Activated CD8-positive, alpha-beta T cell treated with anti-CD3 and anti-CD28 coated beads, Interleukin-2, amount 10 ng/mL, durations not matched to agents 7 days and 5 days (primary cell): ENCODE measurements at regions not wholly inside any gene's neighbourhood (a gene's known extent, or its start where the extent isn't known, plus 50 kb on each side); places are given as distances from the start of the nearest gene placed in this dataset.
A peak's percentile ranks its signal among the peaks of the same experiment; 100 is the strongest.

Experiments used
- ATAC-seq: fragments of 150-1000 bp; cut with Tn5 transposase; one replicate; pipeline ENCODE4 v1.10.0; 2021; ENCODE audit warnings: moderate library complexity
- CTCF ChIA-PET: fragments of 350-600 bp; sonication (Branson Sonifier 250); formaldehyde crosslinking; loops from one replicate; lab custom pipeline; 2021; ENCODE audit warnings: antibody characterized with exemption; lab: Charles Lee
- POLR2A ChIA-PET: fragments of 350-600 bp; sonication (Branson Sonifier 250); formaldehyde crosslinking; loops from one replicate; lab custom pipeline; 2021; ENCODE audit warnings: antibody characterized with exemption; lab: Charles Lee
- DNase-seq: peaks from one replicate; pipeline ENCODE4 v3.0.0-alpha.2; 2020
- H3K27ac Mint-ChIP-seq: one replicate; pipeline ENCODE4 v1.8.0; 2021; ENCODE audit warnings: mild to moderate bottlenecking, mixed read lengths
- H3K27me3 Mint-ChIP-seq: one replicate; pipeline ENCODE4 v1.8.0; 2021; ENCODE audit warnings: low read depth, mixed read lengths
- H3K36me3 Mint-ChIP-seq: one replicate; pipeline ENCODE4 v1.8.0; 2021; ENCODE audit warnings: low read depth, mixed read lengths
- H3K4me1 Mint-ChIP-seq: one replicate; pipeline ENCODE4 v1.8.0; 2021; ENCODE audit warnings: low read depth, mixed read lengths
- H3K4me3 Mint-ChIP-seq: one replicate; pipeline ENCODE4 v1.8.0; 2021; ENCODE audit warnings: mild to moderate bottlenecking, mixed read lengths
- H3K9me3 Mint-ChIP-seq: one replicate; pipeline ENCODE4 v1.8.0; 2022; ENCODE audit warnings: mixed read lengths; ENCODE audit not compliant: insufficient read depth

- Mint-ChIP-seq H3K36me3 (no peaks in the 10 kb centered on the region), H3K4me3 (no peak overlapping the region), H3K9me3 (peaks cover 9% of the 10 kb centered on the region), H3K27ac (no peak overlapping the region), H3K27me3 (no peaks in the 10 kb centered on the region), H3K4me1 (no peaks in the 10 kb centered on the region)
- POLR2A ChIA-PET = no interaction called here
- DNase-seq = peak; percentile 12
- CTCF ChIA-PET = interaction anchor here (1.6 kb wide), 1 partner anchor 10 kb away, joined by 6 read pairs; no protein-coding TSS in a partner anchor
- no peak for ATAC-seq
Observed at GRCh38 chr22:49294656-49295464, 532.8 kb downstream of the BRD1 start.

DNA sequence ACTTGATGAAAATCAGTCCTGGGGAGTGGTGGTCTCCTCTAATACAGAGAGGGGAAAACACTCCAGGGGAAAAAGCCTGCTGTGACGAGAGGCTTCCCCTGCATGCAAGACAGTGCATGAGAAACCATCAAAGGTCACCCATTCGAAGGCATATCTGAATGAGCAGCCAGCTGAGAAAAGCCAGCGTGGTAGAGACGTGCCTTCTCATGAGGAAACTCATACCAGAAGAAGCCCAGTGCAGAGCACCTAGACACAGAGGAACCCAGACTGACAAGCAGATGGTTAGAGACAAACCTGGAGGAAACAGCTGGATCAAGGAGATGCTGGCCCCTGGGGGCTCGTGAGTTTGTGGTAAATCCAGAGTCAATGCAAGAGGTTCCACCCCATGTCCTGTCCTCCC lies 534.8 kb downstream of the BRD1 start:
- Mint-ChIP-seq H3K4me1 (no peaks in the 10 kb centered on the region), H3K27me3 (no peaks in the 10 kb centered on the region), H3K27ac (no peak overlapping the region), H3K9me3 (peaks cover 9% of the 10 kb centered on the region), H3K36me3 (no peaks in the 10 kb centered on the region), H3K4me3 (no peak overlapping the region)
- no peak for DNase-seq
- ChIA-PET CTCF (no interaction called here), POLR2A (no interaction called here)
- no peak for ATAC-seq

DNA sequence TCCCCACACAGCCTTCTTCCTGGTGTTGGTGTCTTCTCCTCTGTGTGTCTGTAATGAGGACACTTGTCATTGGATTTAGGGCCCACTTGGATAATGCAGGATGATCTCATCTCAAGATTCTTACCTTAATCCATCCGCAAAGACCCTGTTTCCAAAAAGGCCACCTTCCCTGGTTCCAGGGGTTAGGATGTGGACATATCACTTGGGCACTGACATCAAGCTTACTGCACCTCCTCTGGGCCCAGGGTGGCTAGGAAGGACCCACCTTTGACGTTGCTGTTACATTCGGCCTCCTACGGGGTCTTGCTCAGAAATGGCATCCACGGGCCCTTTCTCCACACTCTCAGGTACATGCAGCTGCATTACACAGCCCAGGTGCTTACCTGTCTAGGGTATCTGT lies 535.9 kb downstream of the BRD1 start:
- Mint-ChIP-seq H3K27me3 (no peaks in the 10 kb centered on the region), H3K4me3 (no peak overlapping the region), H3K4me1 (no peaks in the 10 kb centered on the region), H3K9me3 (peaks cover 9% of the 10 kb centered on the region), H3K36me3 (no peaks in the 10 kb centered on the region), H3K27ac (no peak overlapping the region)
- ATAC-seq (no peak), DNase-seq (no peak)
- CTCF ChIA-PET = no interaction called here
- POLR2A ChIA-PET = no interaction called here

GRCh38 chr22:49291169-49291568 lies 536.5 kb downstream of the BRD1 start:
- no peak for DNase-seq
- Mint-ChIP-seq H3K27ac (no peak overlapping the region), H3K4me3 (no peak overlapping the region), H3K4me1 (no peaks in the 10 kb centered on the region), H3K9me3 (peaks cover 9% of the 10 kb centered on the region), H3K36me3 (no peaks in the 10 kb centered on the region), H3K27me3 (no peaks in the 10 kb centered on the region)
- POLR2A ChIA-PET = no interaction called here
- CTCF ChIA-PET = no interaction called here
- ATAC-seq = no peak

- Mint-ChIP-seq H3K27ac (no peak overlapping the region), H3K27me3 (no peaks in the 10 kb centered on the region), H3K4me3 (no peak overlapping the region), H3K9me3 (peaks cover 9% of the 10 kb centered on the region), H3K4me1 (no peaks in the 10 kb centered on the region), H3K36me3 (no peaks in the 10 kb centered on the region)
- ChIA-PET POLR2A (no interaction called here), CTCF (no interaction called here)
- no peak for DNase-seq
- no peak for ATAC-seq
Observed at GRCh38 chr22:49290711-49291110, 537.0 kb downstream of the BRD1 start.

- POLR2A ChIA-PET = no interaction called here
- Mint-ChIP-seq H3K4me1 (no peaks in the 10 kb centered on the region), H3K9me3 (peaks cover 9% of the 10 kb centered on the region), H3K36me3 (no peaks in the 10 kb centered on the region), H3K27ac (no peak overlapping the region), H3K27me3 (no peaks in the 10 kb centered on the region), H3K4me3 (no peak overlapping the region)
- ATAC-seq = no peak
- CTCF ChIA-PET = no interaction called here
- no peak for DNase-seq
Observed at GRCh38 chr22:49289822-49290679, 537.6 kb downstream of the BRD1 start.

DNA sequence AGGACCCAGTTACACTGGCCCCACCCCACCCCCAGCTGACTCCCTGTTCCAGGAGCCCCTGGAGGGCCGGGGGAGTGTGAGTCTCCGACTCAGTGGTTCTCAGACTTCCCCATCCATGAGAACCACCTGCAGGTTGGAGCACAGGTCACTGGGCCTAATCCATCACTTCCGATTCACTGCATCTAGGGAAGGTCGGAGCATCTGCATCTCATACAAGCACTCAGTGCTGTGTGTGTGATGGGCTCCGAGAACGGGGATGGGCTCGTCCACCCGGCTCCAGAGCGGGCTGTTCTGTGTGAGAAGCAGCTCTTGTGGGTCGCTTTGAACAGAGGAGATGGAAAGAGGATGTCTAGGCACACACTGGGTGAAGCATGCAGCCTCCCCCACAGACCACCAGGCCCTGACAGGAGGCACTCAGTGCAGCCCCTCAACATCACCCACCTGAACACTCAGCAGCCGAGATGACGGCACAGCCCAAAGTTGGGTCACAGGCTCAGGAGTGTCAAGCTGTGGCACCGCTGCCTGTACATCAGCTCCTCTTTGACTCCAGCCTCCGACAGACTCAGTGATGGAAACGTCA lies 541.4 kb downstream of the BRD1 start:
- no peak for DNase-seq

DNA sequence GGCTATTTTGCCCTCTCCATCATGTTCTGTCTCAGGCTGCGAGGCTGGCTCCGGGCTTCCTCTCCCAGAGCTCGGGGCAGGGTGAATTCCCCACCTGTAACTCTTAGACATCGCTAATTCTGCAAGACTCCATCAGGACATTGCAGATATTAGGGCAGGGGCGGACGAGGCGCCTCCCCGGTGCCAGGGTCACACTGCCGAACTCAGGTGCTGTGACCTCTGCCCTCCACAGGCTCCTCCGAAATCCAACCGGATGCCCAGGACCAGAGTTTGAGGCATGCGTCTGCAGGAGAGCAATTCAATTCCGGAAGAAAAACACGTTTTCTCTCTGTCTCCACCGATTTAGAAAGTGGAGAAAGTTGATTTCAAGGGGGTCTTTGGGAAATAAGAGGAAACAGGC lies 542.7 kb downstream of the BRD1 start:
- H3K4me1 Mint-ChIP-seq = no peaks in the 10 kb centered on the region
- ChIA-PET CTCF (no interaction called here), POLR2A (no interaction called here)
- no peak for DNase-seq
- H3K4me3 Mint-ChIP-seq = no peak overlapping the region
- H3K27me3 Mint-ChIP-seq = no peaks in the 10 kb centered on the region
- no peak overlapping the region for H3K27ac Mint-ChIP-seq
- no peaks in the 10 kb centered on the region for H3K9me3 Mint-ChIP-seq
- no peaks in the 10 kb centered on the region for H3K36me3 Mint-ChIP-seq
- ATAC-seq = no peak

More for the DNA sequence above, 541.4 kb downstream of the BRD1 start:
- no peaks in the 10 kb centered on the region for H3K36me3 Mint-ChIP-seq
- ChIA-PET POLR2A (interaction anchor here (0.9 kb wide), 1 partner anchor 18 kb away, joined by 3 read pairs; no protein-coding TSS in a partner anchor), CTCF (no interaction called here)
- H3K4me1 Mint-ChIP-seq = no peaks in the 10 kb centered on the region
- H3K4me3 Mint-ChIP-seq = no peak overlapping the region
- H3K27me3 Mint-ChIP-seq = no peaks in the 10 kb centered on the region
- no peak overlapping the region for H3K27ac Mint-ChIP-seq
- no peak for ATAC-seq
- no peaks in the 10 kb centered on the region for H3K9me3 Mint-ChIP-seq

DNA sequence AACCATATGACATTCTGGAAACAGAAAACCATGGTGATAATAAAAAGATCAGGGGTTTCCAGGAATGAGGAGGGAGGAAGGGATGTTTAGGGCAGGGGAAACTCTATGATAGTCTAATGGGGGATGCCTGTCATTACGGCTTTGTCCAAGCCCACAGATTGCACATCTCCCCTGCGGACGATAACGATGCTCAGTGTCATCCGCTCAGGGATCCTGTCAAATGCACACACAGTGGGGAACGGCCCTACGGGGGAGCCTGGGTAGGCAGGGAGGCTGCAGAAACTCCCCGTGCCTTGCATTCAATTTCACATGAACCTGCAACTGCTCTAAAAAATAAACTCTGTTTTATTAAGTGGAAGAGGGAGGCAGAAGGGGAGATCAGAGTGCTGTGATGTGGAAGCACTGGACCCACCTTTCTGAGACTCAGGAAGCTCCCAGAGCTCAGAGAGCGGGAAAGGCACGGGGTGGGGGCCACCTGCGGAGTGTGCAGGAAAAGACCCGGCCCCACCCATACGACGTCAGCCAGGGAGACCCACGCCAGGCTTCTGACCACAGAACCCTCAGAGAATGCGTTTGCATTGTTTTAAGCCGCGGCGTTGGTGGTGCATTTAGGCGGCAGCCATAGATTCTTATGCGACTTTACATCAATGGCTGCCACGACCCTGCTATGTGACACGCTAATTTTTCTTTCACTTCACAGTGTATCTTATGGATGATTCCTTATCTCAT lies 543.5 kb downstream of the BRD1 start:
- Mint-ChIP-seq H3K27me3 (no peaks in the 10 kb centered on the region), H3K27ac (no peak overlapping the region), H3K36me3 (no peaks in the 10 kb centered on the region), H3K9me3 (no peaks in the 10 kb centered on the region), H3K4me1 (no peaks in the 10 kb centered on the region), H3K4me3 (no peak overlapping the region)
- ChIA-PET CTCF (no interaction called here), POLR2A (no interaction called here)
- ATAC-seq (no peak), DNase-seq (no peak)

DNA sequence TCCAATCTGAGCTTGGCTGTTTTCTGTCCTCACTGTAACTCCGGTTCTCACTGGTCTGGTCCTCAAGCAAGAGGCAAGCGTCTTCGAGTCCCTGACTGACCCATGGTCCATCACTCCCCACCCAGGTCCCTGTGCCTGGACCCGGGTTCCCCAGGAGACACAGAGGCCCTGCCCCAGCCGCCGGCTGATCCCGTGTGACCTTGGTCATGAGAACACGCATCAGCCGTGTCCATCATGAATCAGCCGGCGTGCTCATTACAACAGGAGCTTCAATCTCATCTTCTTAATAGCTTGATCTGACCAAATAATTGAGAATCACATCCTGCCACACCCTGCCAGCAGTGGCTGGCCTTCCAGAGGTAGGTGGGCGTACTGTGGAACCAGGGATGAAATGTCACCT lies 545.1 kb downstream of the BRD1 start:
- H3K27ac Mint-ChIP-seq = no peak overlapping the region
- CTCF ChIA-PET = no interaction called here
- no peak overlapping the region for H3K4me3 Mint-ChIP-seq
- POLR2A ChIA-PET = no interaction called here
- no peaks in the 10 kb centered on the region for H3K27me3 Mint-ChIP-seq
- DNase-seq (no peak), ATAC-seq (no peak)
- H3K36me3 Mint-ChIP-seq = no peaks in the 10 kb centered on the region
- no peaks in the 10 kb centered on the region for H3K4me1 Mint-ChIP-seq
- no peaks in the 10 kb centered on the region for H3K9me3 Mint-ChIP-seq

- no peak for ATAC-seq
- ChIA-PET POLR2A (no interaction called here), CTCF (no interaction called here)
- no peaks in the 10 kb centered on the region for H3K4me1 Mint-ChIP-seq
- no peaks in the 10 kb centered on the region for H3K9me3 Mint-ChIP-seq
- DNase-seq = no peak
- H3K36me3 Mint-ChIP-seq = no peaks in the 10 kb centered on the region
- no peaks in the 10 kb centered on the region for H3K27me3 Mint-ChIP-seq
- H3K4me3 Mint-ChIP-seq = no peak overlapping the region
- H3K27ac Mint-ChIP-seq = no peak overlapping the region
Observed at GRCh38 chr22:49281467-49282340, 546.0 kb downstream of the BRD1 start.
